Sigmoid colon (tissue), 6 donors: ENCODE measurements at regions not wholly inside any gene's neighbourhood (a gene's known extent, or its start where the extent isn't known, plus 50 kb on each side); places are given as distances from the start of the nearest gene placed in this dataset.

Experiments
- DNase-seq: peaks from one replicate; pipeline ENCODE4 v3.0.0-alpha.2; 2019
- H3K27ac ChIP-seq, 4 donors: fragments of 200-600 bp; sonication (generic); one replicate each; pipeline ENCODE4 v1.5.1; 2016 to 2019; ENCODE audit warnings: mild to moderate bottlenecking in 1 of 4
- H3K27me3 ChIP-seq, 3 donors: fragments of 200-600 bp; sonication (generic); one replicate each; pipeline ENCODE4 v1.5.1; 2019; ENCODE audit warnings: mild to moderate bottlenecking in 1 of 3
- H3K36me3 ChIP-seq, 4 donors: fragments of 200-600 bp; sonication (generic); one replicate each; pipeline ENCODE4 v1.5.1; 2016 to 2019
- H3K4me1 ChIP-seq, 4 donors: fragments of 200-600 bp; sonication (generic); one replicate each; pipeline ENCODE4 v1.5.1; 2017 to 2019
- H3K4me3 ChIP-seq, 4 donors: fragments of 200-600 bp; sonication (generic); one replicate each; pipeline ENCODE4 v1.5.1; 2017 to 2019; ENCODE audit warnings: mild to moderate bottlenecking in 2 of 4, moderate library complexity in 1 of 4
- H3K9me3 ChIP-seq, 4 donors: fragments of 200-600 bp in 3 of 4; sonication (generic) in 3 of 4; one replicate each; pipeline versions ENCODE4 v1.5.1 to v1.6.1; 2013 to 2019
- EP300 ChIP-seq, 4 donors: sonication (generic); formaldehyde crosslinking; IDR thresholded peaks; one replicate each; pipeline ENCODE4 v1.6.1; 2017; ENCODE audit warnings: antibody characterized with exemption in 4 of 4
- POLR2A ChIP-seq, 2 donors: fragments of 450-650 bp; IDR thresholded peaks; one replicate each; pipeline ENCODE4 v1.6.1; 2016; ENCODE audit warnings: antibody characterized with exemption in 2 of 2, mild to moderate bottlenecking in 2 of 2, moderate library complexity in 2 of 2
- POLR2AphosphoS5 ChIP-seq, 4 donors: sonication (generic); formaldehyde crosslinking; IDR thresholded peaks; one replicate each; pipeline ENCODE4 v1.6.1; 2017; ENCODE audit warnings: antibody characterized with exemption in 4 of 4
- WGBS, 2 donors: extraction: QIAGEN DNeasy Blood & Tissue Kit; methylation state at CpG; one replicate each; pipeline ENCODE4 v1.1.7; 2013; 5-methylcytosine and 5-hydroxymethylcytosine counted together
- intact Hi-C: fragments of 100-400 bp; cut with DNase I; formaldehyde crosslinking; loops from one replicate; pipeline ENCODE4 v1.15.1; 2023
- TF ChIP-seq, protein P1 (sequence below), 4 experiments: fragments of 450-650 bp in 3 of 4; fragments of 200-600 bp in 1 of 4; IDR thresholded peaks; one replicate each; pipeline ENCODE4 v1.5.1; 2016 to 2019; ENCODE audit warnings: antibody characterized with exemption in 4 of 4, mild to moderate bottlenecking in 3 of 4, moderate library complexity in 2 of 4
- donor health status: healthy with polysubstance abuse.
- donor health status: healthy.

DNA sequence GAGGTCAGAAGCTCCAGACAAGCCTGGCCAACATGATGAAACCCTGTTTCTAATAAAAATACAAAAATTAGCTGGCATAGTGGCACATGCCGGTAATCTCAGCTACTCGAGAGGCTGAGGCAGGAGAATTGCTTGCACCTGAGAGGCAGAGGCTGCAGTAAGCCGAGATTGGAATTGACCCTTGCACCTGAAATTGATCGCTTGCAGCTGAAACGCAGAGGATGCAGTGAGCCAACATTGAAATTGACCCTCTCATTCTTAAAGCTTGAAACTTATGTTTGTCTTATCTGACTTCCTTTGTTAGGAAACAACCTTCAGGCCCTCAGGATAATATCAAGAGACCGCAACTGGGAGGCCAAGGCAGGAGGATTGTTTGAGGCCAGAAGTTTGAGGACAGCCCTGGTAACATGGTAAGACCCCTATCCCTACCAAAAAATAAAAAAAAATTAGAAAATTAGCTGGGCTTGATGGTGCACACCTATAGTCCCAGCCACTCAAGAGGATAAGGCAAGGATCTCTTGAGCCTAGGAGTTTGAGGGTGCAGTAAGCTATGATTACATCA lies 376.6 kb upstream of the XYLT1 start:
- no peak overlapping the region for H3K27ac ChIP-seq
- no peaks in the 10 kb centered on the region for H3K9me3 ChIP-seq
- no peaks in the 10 kb centered on the region for H3K4me1 ChIP-seq
- H3K36me3 ChIP-seq = no peaks in the 10 kb centered on the region
- no peak for DNase-seq
- intact Hi-C loops = no loop called here
- 76 to 77% methylated on average over 6 of the region's 6 CpGs for WGBS, 2 donors
- H3K4me3 ChIP-seq = no peak overlapping the region
- TF ChIP-seq EP300 (IDR thresholded peaks at IDR 0.05) (no peak), POLR2A (IDR thresholded peaks at IDR 0.05) (no peak), POLR2AphosphoS5 (IDR thresholded peaks at IDR 0.05) (no peak)
- TF ChIP-seq, protein P1, sequence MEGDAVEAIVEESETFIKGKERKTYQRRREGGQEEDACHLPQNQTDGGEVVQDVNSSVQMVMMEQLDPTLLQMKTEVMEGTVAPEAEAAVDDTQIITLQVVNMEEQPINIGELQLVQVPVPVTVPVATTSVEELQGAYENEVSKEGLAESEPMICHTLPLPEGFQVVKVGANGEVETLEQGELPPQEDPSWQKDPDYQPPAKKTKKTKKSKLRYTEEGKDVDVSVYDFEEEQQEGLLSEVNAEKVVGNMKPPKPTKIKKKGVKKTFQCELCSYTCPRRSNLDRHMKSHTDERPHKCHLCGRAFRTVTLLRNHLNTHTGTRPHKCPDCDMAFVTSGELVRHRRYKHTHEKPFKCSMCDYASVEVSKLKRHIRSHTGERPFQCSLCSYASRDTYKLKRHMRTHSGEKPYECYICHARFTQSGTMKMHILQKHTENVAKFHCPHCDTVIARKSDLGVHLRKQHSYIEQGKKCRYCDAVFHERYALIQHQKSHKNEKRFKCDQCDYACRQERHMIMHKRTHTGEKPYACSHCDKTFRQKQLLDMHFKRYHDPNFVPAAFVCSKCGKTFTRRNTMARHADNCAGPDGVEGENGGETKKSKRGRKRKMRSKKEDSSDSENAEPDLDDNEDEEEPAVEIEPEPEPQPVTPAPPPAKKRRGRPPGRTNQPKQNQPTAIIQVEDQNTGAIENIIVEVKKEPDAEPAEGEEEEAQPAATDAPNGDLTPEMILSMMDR (IDR thresholded peaks at IDR 0.05) = no peak
- H3K27me3 ChIP-seq = peaks cover 0 to 7% (median 0%) of the 10 kb centered on the region in 3 donors

DNA sequence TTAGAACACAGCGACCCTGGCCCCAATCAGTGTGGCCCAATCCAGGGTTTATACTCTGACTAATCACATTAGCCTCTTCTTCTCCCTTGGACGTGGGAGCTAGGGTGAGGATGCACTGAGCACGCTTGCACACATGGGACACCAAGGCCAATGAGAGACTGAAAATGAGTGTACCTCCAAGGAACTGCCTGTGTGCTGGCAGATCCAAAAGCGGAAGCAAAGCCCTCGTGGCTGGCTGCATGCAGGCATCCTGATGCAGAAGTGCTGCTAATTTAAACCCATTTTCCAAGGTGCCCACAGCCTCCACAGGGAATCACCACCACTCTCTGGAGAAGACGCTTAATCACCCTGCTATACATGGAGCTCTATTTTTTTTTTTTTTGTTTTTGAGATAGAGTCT lies 375.3 kb upstream of the XYLT1 start:
- TF ChIP-seq EP300 (IDR thresholded peaks at IDR 0.05) = no peak
- TF ChIP-seq POLR2AphosphoS5 (IDR thresholded peaks at IDR 0.05) = no peak
- no peak for TF ChIP-seq POLR2A (IDR thresholded peaks at IDR 0.05)
- TF ChIP-seq, protein P1 (IDR thresholded peaks at IDR 0.05) = no peak
- intact Hi-C loops = no loop called here
- Histone ChIP-seq H3K4me1 (no peaks in the 10 kb centered on the region), H3K4me3 (no peak overlapping the region), H3K36me3 (no peaks in the 10 kb centered on the region), H3K27me3 (peaks cover 0 to 5% (median 0%) of the 10 kb centered on the region in 3 donors), H3K9me3 (no peaks in the 10 kb centered on the region), H3K27ac (no peak overlapping the region)
- 86 to 87% methylated on average over 6 of the region's 6 CpGs for WGBS, 2 donors
- no peak for DNase-seq

DNA sequence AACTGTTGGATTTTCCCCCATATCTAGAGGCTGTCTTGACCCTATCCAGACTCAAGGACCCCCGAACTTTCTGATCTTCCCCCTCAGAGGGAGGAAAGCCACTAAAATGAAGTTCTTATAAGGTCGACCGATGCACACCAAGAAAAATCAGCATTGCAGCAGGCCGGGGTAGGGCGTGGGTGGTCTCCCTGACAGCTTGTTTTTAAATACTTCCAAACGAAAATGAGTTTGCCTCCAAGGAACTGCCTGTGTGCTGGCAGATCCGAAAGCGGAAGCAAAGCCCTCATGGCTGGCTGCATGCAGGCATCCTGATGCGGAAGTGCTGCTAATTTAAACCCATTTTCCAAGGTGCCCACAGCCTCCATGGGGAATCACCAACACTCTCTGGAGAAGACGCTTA lies 374.3 kb upstream of the XYLT1 start:
- intact Hi-C loops = no loop called here
- WGBS, 2 donors = 71 to 78% methylated on average over 10 of the region's 10 CpGs

DNA sequence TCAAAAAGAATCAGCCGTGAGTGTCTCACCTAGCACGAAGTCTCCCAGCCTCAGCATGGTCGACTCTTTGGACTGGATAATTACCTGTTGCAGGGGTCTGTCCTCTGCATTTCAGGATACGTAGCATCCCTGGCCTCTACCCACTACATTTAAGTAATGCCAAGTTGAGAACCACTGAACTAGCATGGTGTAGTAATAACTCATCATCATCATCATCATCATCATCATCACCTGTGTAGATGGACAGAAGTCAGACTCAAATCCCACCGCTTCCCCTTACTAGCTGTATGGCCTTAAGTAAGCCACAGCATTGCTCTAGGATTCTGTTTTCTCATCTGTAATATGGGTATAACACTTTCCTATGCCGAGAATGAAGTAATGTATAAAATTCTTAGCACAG lies 373.1 kb upstream of the XYLT1 start:
- H3K27ac ChIP-seq = no peak overlapping the region
- no peak overlapping the region for H3K4me3 ChIP-seq
- TF ChIP-seq POLR2AphosphoS5 (IDR thresholded peaks at IDR 0.05) (no peak), POLR2A (IDR thresholded peaks at IDR 0.05) (no peak), EP300 (IDR thresholded peaks at IDR 0.05) (no peak)
- TF ChIP-seq, protein P1 (IDR thresholded peaks at IDR 0.05) = no peak
- no peak for DNase-seq
- peaks cover 0 to 4% (median 0%) of the 10 kb centered on the region in 3 donors for H3K27me3 ChIP-seq
- no peaks in the 10 kb centered on the region for H3K4me1 ChIP-seq
- WGBS, 2 donors = 83 to 91% methylated on average over 6 of the region's 6 CpGs
- H3K36me3 ChIP-seq = no peaks in the 10 kb centered on the region
- H3K9me3 ChIP-seq = no peaks in the 10 kb centered on the region
- intact Hi-C loops = no loop called here

More for the DNA sequence above, 374.3 kb upstream of the XYLT1 start:
- TF ChIP-seq POLR2AphosphoS5 (IDR thresholded peaks at IDR 0.05) (no peak), POLR2A (IDR thresholded peaks at IDR 0.05) (no peak), EP300 (IDR thresholded peaks at IDR 0.05) (no peak)
- TF ChIP-seq, protein P1 (IDR thresholded peaks at IDR 0.05) = no peak
- H3K27ac ChIP-seq = no peak overlapping the region
- H3K4me1 ChIP-seq = no peaks in the 10 kb centered on the region
- H3K4me3 ChIP-seq = no peak overlapping the region
- DNase-seq = no peak
- no peaks in the 10 kb centered on the region for H3K9me3 ChIP-seq
- H3K36me3 ChIP-seq = no peaks in the 10 kb centered on the region
- peaks cover 0 to 4% (median 0%) of the 10 kb centered on the region in 3 donors for H3K27me3 ChIP-seq

- Histone ChIP-seq H3K27ac (no peak overlapping the region), H3K4me1 (no peaks in the 10 kb centered on the region), H3K36me3 (no peaks in the 10 kb centered on the region), H3K27me3 (peaks cover 0 to 4% (median 0%) of the 10 kb centered on the region in 3 donors), H3K4me3 (no peak overlapping the region), H3K9me3 (no peaks in the 10 kb centered on the region)
- intact Hi-C loops = no loop called here
- WGBS, 2 donors = 59 to 69% methylated on average over 5 of the region's 5 CpGs
- DNase-seq = no peak
- TF ChIP-seq, protein P1 (IDR thresholded peaks at IDR 0.05) = no peak
- TF ChIP-seq POLR2A (IDR thresholded peaks at IDR 0.05) (no peak), POLR2AphosphoS5 (IDR thresholded peaks at IDR 0.05) (no peak)
Observed at GRCh38 chr16:17839907-17840306, 369.1 kb upstream of the XYLT1 start.
